Body of pancreas (tissue), 4 donors: ENCODE measurements at regions not wholly inside any gene's neighbourhood (a gene's known extent, or its start where the extent isn't known, plus 50 kb on each side); places are given as distances from the start of the nearest gene placed in this dataset.

ENCODE experiments used
- ATAC-seq: fragments of 150-250 bp; one replicate; pipeline ENCODE4 v1.9.1; 2016
- DNase-seq, 4 donors: peaks; one replicate each; pipeline ENCODE4 v3.0.0-alpha.2; 2019
- H3K27ac ChIP-seq, 4 donors: fragments of 200-600 bp; sonication (generic); 1 replicate in 3 of 4; 2 replicates in 1 of 4; pipeline versions ENCODE4 v1.5.1 to v1.6.1; 2016 to 2019; ENCODE audit warnings: mild to moderate bottlenecking in 1 of 4, mixed read lengths in 1 of 4, moderate library complexity in 1 of 4
- H3K27me3 ChIP-seq, 2 donors: fragments of 200-600 bp; sonication (generic); one replicate each; pipeline ENCODE4 v1.6.0; 2016; ENCODE audit warnings: mild to moderate bottlenecking in 1 of 2
- H3K36me3 ChIP-seq, 2 donors: fragments of 200-600 bp; sonication (generic); replicated peaks in 1 of 2; 2 replicates each; pipeline ENCODE4 v1.5.1; 2016; ENCODE audit warnings: low read depth in 2 of 2; ENCODE audit not compliant: insufficient read depth in 1 of 2
- H3K4me1 ChIP-seq: fragments of 200-600 bp; sonication (generic); one replicate; pipeline ENCODE4 v1.6.0; 2016
- H3K4me3 ChIP-seq, 2 donors: fragments of 200-600 bp; sonication (generic); 1 replicate in 1 of 2; 2 replicates in 1 of 2; pipeline ENCODE4 v1.5.1; 2016 to 2019
- H3K9me3 ChIP-seq, 3 donors: fragments of 200-600 bp; sonication (generic); 1 replicate in 2 of 3; 2 replicates in 1 of 3; pipeline ENCODE4 v1.5.1; 2016
- POLR2A ChIP-seq, 3 donors: fragments of 450-650 bp; IDR thresholded peaks; one replicate each; pipeline ENCODE4 v1.6.1; 2016; ENCODE audit warnings: antibody characterized with exemption in 3 of 3, mild to moderate bottlenecking in 2 of 3
- WGBS, 2 donors: methylation state at CpG; one replicate each; pipeline ENCODE4 v1.1.5; 2017; 5-methylcytosine and 5-hydroxymethylcytosine counted together
- intact Hi-C: fragments of 100-400 bp; cut with DNase I; formaldehyde crosslinking; loops from one replicate; pipeline ENCODE4 v1.15.1; 2023
- TF ChIP-seq, protein P1 (sequence below), 7 experiments: fragments of 450-650 bp in 4 of 7; fragments of 200-600 bp in 3 of 7; sonication (generic) in 3 of 7; IDR thresholded peaks; one replicate each; pipeline ENCODE4 v1.5.1; 2016 to 2019; ENCODE audit warnings: antibody characterized with exemption in 7 of 7

DNA sequence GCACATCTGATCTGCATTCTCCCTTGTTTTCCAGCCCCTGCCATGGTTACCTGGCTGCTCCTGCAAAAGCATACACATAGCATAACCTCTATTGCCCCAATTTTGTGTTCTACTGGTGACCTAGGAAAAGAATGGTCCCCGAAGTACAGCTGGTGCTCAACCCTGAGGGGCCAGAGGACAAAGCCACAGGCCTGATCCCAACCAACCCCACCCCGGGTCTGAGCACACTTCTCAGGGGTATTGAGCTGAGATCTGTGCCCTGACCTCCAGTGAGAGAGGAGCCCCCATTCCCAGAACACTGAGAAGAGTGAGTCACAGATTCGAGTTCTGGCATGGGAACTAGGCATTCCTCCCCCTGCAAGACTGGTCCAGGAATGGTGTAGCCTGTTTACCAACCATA lies 465.5 kb upstream of the ACTRT1 start:
- Histone ChIP-seq H3K4me1 (no peaks in the 10 kb centered on the region), H3K27me3 (no peaks in the 10 kb centered on the region), H3K4me3 (no peak overlapping the region), H3K36me3 (no peaks in the 10 kb centered on the region), H3K27ac (no peak overlapping the region), H3K9me3 (no peaks in the 10 kb centered on the region)
- WGBS, 2 donors = 50% methylated on average over 3 of the region's 3 CpGs; no CpG with 5 or more reads in 1 of the 2 donors
- no peak for ATAC-seq
- no peak for DNase-seq
- TF ChIP-seq, protein P1, sequence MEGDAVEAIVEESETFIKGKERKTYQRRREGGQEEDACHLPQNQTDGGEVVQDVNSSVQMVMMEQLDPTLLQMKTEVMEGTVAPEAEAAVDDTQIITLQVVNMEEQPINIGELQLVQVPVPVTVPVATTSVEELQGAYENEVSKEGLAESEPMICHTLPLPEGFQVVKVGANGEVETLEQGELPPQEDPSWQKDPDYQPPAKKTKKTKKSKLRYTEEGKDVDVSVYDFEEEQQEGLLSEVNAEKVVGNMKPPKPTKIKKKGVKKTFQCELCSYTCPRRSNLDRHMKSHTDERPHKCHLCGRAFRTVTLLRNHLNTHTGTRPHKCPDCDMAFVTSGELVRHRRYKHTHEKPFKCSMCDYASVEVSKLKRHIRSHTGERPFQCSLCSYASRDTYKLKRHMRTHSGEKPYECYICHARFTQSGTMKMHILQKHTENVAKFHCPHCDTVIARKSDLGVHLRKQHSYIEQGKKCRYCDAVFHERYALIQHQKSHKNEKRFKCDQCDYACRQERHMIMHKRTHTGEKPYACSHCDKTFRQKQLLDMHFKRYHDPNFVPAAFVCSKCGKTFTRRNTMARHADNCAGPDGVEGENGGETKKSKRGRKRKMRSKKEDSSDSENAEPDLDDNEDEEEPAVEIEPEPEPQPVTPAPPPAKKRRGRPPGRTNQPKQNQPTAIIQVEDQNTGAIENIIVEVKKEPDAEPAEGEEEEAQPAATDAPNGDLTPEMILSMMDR (IDR thresholded peaks at IDR 0.05) = no peak
- no peak for TF ChIP-seq POLR2A (IDR thresholded peaks at IDR 0.05)
- intact Hi-C loops = no loop called here

DNA sequence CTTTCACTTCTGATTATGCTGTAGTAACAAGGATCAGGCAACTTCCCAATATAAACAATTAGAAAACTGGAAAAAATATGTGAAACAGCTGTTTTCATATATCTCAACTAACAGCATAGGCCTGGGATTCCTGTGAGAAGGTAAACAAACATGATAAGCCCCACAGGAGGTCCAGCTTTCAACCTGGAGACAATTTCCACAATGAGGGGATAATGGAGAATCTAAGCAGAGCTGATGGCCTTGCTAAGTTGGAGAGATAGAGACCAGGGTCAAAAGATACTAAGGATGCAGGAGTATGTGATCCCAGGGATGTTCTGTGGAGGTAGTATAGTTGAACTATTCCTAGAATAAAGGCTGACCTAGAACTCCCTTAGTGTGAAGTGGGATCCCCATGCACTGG lies 452.3 kb upstream of the ACTRT1 start:
- intact Hi-C loops = no loop called here
- no peaks in the 10 kb centered on the region for H3K36me3 ChIP-seq
- ATAC-seq (no peak), DNase-seq (no peak)
- no peak overlapping the region for H3K27ac ChIP-seq
- H3K27me3 ChIP-seq = no peaks in the 10 kb centered on the region
- no peaks in the 10 kb centered on the region for H3K9me3 ChIP-seq
- no peak for TF ChIP-seq POLR2A (IDR thresholded peaks at IDR 0.05)
- no peak overlapping the region for H3K4me3 ChIP-seq
- H3K4me1 ChIP-seq = no peaks in the 10 kb centered on the region

DNA sequence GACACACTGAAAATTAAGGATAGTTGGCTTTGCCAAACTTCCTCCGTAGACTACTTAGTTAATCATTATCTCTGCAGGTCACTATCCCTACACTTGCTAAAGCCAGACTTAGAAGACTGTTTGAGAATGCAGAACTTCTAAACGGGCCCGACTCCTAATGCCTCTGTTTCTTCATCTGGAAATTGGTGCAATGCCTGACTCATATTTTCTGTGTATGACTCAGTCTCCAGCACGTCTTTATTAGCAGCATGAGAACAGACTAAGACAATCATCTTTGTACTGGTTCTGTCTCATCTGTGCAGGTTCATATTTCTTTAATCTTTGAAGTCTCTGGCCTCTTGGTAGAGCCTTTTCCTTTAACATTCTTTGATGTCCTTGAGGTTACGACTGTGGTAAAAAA lies 411.9 kb upstream of the ACTRT1 start:
- Histone ChIP-seq H3K4me1 (no peaks in the 10 kb centered on the region), H3K36me3 (no peaks in the 10 kb centered on the region), H3K27me3 (no peaks in the 10 kb centered on the region), H3K9me3 (no peaks in the 10 kb centered on the region), H3K27ac (no peak overlapping the region), H3K4me3 (no peak overlapping the region)
- ATAC-seq = no peak
- intact Hi-C loops = no loop called here
- TF ChIP-seq, protein P1 (IDR thresholded peaks at IDR 0.05) = no peak
- 40 to 41% methylated on average over 5 of the region's 5 CpGs for WGBS, 2 donors
- DNase-seq = no peak

DNA sequence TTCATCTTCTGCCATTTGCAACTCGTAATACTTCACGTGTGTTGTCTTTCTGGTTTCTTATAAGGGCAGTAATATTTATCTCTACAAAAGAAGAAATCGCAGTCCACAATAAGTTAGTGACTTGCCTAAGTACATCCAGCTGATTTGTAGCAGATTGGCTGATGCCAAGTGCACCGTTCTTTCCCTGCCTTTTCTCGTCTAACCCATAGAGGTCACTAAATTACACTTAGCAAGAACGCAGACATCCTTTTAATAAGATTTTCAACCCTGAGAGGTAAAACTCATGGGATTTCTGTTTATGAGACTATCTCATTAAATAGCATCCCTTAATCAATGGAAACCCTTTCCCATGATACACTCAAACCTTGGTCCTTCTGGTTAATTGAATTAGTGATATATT lies 408.6 kb upstream of the ACTRT1 start:
- no peak overlapping the region for H3K4me3 ChIP-seq
- DNase-seq (no peak), ATAC-seq (no peak)
- H3K27me3 ChIP-seq = no peaks in the 10 kb centered on the region
- H3K9me3 ChIP-seq = no peaks in the 10 kb centered on the region
- intact Hi-C loops = no loop called here
- no peak overlapping the region for H3K27ac ChIP-seq
- no peaks in the 10 kb centered on the region for H3K36me3 ChIP-seq
- 19 to 22% methylated on average over 6 of the region's 6 CpGs for WGBS, 2 donors
- no peaks in the 10 kb centered on the region for H3K4me1 ChIP-seq
- TF ChIP-seq, protein P1 (IDR thresholded peaks at IDR 0.05) = peak in 2 of 7 experiments; percentile 4 to 9
- TF ChIP-seq POLR2A (IDR thresholded peaks at IDR 0.05) = no peak

DNA sequence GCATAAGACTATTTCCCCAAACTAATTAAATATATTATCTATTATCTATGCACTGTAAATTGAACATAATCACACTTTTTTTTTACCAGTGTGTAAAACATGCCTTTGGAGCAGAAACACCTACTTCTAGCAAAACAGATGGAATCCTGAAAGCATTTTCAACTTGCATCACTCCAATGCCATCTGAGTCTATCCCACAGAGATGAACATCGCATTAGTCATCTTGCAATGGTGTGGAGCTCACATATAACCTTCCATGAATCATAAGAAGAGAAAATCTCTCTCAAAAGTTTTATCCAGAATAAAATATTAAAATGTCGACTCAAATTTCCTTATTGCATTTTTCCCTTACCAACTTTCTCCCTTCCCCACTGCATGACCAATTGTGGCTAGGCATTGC lies 406.7 kb upstream of the ACTRT1 start:
- ATAC-seq = no peak
- no peaks in the 10 kb centered on the region for H3K36me3 ChIP-seq
- no peaks in the 10 kb centered on the region for H3K4me1 ChIP-seq
- 71 to 72% methylated on average over 2 of the region's 2 CpGs for WGBS, 2 donors
- DNase-seq = no peak
- no peak overlapping the region for H3K4me3 ChIP-seq
- TF ChIP-seq POLR2A (IDR thresholded peaks at IDR 0.05) = no peak
- TF ChIP-seq, protein P1 (IDR thresholded peaks at IDR 0.05) = no peak
- intact Hi-C loops = no loop called here
- no peak overlapping the region for H3K27ac ChIP-seq
- no peaks in the 10 kb centered on the region for H3K9me3 ChIP-seq
- no peaks in the 10 kb centered on the region for H3K27me3 ChIP-seq
